UCSD-AML1 (cell line): ENCODE measurements at regions not wholly inside any gene's neighbourhood (a gene's known extent, or its start where the extent isn't known, plus 50 kb on each side); places are given as distances from the start of the nearest gene placed in this dataset.
"Not testable (repeated sequence)": the region's sequence is repeated elsewhere in the genome, so short reads cannot be mapped to it uniquely, and the experiment has no call there.

ENCODE experiments used
- DNase-seq: peaks from one replicate; lab custom pipeline; 2025; ENCODE audit not compliant: unreplicated experiment; lab: John Stamatoyannopoulos, UW

DNA sequence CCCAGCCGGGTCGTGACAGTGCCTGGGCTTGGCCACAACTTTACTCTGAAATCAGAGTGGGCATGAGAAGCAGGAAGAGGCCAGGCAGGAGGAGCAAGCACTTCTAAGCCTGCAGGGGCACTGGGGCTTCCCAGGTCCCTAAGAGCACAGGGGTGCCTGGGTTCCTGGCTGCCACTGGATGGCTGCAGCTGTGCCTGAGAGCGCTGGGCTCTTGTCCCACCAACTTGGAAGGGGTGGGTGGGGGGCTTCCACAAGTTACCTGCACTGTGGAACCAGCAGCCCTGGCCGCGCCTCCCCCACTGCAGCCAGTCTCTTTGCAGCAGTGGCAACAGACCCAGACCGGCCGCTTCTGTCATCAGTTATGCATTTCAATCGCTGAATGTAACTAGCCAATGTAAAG lies 434.7 kb upstream of the GRM3 start:
- DNase-seq = no peak

DNA sequence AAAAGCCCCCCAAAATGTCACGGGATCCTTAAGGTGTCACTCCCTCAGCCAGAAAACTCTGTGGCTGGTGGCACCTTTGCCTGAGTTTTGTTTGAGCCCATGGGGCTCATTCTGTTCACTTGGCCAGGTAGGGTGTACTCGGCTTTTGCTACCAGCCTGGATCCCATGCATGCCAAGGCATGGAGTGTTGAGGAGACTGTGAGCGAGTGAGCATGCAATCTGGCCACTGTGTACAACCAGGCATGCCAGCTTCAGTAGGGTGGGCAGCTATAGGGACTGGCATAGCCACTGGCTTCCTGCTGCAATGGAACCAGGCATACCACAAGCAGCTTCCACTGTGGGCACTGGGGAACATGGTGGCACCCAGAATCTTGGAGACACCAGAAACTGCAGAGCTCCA lies 436.0 kb upstream of the GRM3 start:
- DNase-seq = no peak

DNA sequence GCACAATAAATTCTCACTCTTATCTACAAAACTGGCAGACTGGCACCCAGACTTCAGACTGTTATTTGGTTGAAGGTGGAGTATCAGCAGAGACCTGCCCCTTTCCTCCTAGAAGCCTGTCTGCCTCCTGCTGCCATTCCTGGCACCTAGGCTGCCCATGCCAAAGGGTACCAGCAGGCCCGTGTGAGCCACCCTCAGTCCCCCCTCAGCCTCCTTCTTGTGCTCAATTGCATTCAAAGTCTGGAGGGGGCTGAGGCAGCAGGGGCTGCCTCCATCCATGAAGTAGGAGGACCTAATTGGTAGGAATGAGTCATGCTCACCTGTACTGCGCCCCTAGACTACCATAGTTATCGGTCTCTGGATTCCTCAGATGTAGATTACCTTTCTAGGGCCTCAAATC lies 440.9 kb upstream of the GRM3 start:
- no peak for DNase-seq

DNA sequence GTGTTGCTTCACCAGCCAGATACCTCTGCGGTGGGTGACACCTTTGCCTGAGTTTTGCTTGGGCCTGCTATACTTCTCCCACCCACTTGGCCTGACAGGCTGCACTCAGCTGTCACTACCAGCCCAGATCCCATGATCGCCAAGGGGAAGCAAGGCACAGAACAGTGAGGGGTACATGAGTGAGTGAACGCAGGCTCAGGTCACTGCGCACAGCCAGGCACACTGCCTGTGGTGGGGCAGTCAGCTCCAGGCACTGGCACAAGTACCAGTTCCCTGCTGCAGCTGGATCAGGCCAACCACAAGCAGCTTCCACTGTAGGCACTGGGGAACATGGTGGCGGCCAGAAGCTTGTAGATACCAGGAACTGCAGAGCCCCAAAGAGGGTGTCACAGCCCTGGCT lies 441.9 kb upstream of the GRM3 start:
- DNase-seq = no peak

GRCh38 chr7:86199881-86200614 lies 443.7 kb upstream of the GRM3 start:
- DNase-seq = no peak

DNA sequence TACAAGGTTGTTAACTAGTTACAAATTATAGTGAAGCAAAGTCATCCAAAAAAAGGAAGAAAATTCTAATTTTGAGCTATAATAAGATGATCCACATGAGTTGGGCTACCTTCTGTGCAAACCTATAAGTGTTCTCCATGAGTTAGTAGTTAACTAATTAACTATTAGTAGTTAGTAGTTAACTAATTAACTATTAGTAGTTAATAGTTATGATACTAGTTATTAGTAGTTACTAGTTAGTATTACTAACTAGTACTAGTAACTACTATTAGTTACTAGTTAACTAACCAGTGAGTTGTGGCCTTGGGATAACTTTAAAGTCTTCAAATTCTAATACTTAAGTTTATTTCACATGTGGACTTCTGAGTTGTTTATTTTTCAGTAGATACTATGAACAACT lies 453.4 kb upstream of the GRM3 start:
- no peak for DNase-seq

GRCh38 chr7:86181474-86181873 lies 462.2 kb upstream of the GRM3 start:
- DNase-seq = no peak

DNA sequence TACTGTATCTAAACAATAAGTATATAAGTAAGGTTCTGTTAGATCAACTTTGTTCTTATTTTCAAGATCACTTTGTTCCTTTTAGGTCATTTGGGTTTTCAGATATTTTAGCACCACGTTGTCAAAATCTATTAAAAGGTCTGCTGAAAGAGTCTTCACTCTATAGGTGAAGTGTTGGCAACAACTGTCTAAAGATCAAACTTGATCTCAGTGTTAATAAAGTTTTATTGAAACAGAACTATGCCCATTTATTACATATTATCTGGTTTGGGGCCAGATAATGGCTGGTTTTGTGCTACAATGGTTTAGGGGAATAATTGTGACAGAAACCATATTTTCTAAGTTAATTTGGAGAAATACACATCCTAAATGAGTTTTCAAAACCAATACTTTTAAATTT lies 478.9 kb upstream of the GRM3 start:
- no peak for DNase-seq

DNA sequence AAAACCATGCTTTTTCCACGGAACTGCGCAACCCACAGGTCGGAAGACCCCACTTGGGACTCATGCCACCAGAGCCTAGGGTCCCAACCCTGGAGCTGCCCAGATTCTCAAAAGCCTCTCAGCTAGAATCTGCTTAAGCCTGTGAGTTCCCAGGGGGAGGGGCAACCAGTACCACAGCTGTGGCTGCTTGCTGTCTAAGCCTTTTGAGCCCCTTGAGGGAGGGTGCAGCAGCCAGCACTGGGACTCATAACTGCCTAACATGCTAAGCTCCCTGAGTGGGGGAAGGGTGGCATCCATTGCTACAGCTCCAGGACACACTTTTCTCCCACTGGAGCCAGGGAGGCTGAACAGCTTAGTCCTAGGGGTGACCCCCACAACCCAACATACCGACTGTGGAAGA lies 485.6 kb upstream of the GRM3 start:
- DNase-seq = no peak

DNA sequence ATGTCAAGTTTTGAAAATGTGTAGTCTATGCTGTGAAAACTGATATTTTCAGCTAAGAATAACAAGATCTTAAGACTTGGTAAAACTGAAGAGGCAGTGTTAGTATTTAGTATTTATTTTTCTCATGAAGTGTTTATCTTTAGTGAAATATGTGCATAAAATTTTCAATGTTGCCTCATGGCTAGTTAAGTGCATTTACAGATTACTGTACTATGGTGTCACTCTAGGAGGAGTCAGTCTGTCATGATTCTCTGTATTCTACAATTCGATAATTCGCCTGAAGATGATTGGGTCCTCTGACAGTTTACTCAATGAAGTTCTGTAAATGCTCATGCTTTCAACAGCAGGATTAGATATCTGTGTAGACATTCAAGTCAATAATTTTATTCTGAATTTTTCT lies 488.1 kb upstream of the GRM3 start:
- DNase-seq = no peak

- no peak for DNase-seq
Observed at GRCh38 chr7:86152926-86153325, 490.8 kb upstream of the GRM3 start.

- DNase-seq = no peak
Observed at GRCh38 chr7:86149024-86149665, 494.6 kb upstream of the GRM3 start.

DNA sequence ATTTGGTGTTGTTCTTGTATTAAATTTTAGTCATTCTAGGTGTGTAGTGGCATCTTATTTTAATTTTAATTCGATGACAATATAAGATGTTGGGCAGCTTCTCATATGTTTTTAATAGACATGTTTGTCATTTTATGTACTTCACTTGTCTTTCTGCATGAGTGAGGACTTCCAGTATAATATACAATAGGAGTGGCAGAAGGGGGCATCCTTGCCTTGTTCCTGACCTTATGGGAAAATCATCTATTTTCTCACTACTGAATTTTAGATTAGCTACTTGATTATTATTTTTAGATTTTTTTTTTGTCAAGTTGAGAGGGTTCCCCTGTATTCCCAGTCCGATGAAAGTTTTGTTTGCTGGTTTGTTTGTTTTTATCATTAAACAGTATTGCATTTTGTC lies 495.2 kb upstream of the GRM3 start:
- DNase-seq = no peak

- DNase-seq = no peak
Observed at GRCh38 chr7:86137343-86137742, 506.4 kb upstream of the GRM3 start.

DNA sequence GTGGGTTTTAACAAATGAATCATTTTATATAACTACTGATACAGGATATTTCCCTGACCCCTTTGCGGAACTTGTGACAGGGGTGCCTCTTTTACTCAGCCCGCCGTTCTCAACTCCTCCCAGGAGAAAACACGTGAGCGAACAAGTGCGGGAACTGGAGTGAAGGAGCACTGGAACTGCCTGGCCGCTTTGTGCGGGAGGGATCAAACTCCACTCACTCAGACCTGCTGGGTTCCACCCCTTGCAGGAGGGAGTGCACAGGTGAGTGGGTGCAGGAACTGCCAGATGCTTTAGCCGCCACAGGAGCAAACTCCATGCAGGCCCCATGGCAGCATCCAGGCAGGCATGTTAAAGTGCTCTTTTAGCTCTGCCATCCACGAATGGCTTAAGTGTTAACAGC lies 513.4 kb upstream of the GRM3 start:
- no peak for DNase-seq

- no peak for DNase-seq
Observed at GRCh38 chr7:86123476-86123875, 520.2 kb upstream of the GRM3 start.

- no peak for DNase-seq
Observed at GRCh38 chr7:86094166-86094669, 549.5 kb upstream of the GRM3 start.

DNA sequence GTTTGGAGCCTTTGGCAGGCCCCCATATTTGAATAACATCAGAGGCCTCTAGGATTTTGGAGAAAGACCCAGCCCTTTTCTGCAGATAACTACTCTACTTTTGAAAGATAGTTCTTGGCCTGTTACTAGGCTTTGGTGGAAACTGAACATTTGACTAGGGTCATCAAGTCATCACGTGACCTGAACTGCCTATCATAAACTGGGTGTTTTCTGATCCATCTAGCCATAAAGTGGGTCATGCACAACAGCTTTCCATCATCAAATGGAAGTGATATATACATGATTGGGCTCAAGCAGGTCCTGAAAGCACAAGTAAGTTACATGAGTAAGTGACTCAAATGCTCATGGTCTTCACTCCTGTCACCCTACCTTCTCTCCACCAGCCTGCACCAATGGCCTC lies 552.3 kb upstream of the GRM3 start:
- no peak for DNase-seq

DNA sequence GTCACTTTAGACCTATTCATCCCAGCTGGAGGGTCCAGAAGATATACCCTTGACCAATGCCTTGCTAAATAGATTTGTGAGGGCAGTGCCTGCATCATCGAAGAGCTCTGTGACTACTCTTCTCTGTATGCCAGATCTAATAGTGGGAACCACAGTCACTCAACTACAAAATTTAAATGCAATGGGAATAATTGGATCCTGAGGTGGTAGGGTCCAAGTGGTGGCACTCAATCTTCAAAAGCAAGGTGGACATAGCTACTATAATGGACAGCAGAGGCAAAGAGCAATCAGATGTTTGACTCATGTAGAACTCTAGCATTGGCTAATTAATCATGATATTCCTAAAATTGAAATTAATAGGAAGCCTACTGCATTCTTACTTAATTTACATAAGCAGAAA lies 554.3 kb upstream of the GRM3 start:
- DNase-seq = no peak

DNA sequence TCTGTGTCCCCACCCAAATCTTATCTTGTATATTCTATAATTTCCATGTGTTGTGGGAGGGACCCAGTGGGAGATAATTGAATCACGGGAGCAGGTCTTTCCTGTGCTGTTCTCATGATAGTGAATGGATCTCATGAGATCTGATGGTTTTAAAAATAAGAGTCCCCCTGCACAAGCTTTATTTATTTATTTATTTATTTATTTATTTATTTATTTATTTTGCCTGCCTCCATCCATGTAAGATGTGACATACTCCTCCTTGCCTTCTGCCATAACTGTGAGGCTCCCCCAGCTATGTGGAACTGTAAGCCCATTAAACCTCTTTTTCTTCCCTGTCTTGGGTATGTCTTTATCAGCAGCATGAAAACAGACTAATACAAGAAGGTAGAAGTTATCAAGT lies 579.1 kb upstream of the GRM3 start:
- DNase-seq = not testable (repeated sequence)

GRCh38 chr7:86058649-86059048 lies 585.1 kb upstream of the GRM3 start:
- DNase-seq = no peak

DNA sequence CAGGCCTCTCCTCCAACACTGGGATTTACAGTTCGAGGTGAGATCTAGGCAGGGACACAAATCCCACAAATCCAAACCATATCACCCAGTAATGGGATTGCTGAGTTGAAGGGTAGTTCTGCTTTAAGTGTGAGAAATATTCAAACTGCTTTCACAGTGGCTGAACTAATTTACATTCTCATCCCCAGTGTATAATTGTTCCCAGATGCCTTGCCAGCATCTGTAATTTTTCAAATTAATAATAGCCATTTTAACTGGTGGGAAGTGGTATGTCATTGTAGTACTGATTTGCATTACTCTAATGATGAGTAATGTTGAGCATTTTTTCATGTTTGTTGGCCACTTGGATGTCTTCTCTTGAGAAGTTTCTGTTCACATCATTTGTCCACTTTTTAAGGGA lies 592.8 kb upstream of the GRM3 start:
- DNase-seq = no peak

- DNase-seq = no peak
Observed at GRCh38 chr7:86049910-86050309, 593.8 kb upstream of the GRM3 start.
